ENCODE measurements at regions not wholly inside any gene's neighbourhood (a gene's known extent, or its start where the extent isn't known, plus 50 kb on each side); places are given as distances from the start of the nearest gene placed in this dataset.

DNA sequence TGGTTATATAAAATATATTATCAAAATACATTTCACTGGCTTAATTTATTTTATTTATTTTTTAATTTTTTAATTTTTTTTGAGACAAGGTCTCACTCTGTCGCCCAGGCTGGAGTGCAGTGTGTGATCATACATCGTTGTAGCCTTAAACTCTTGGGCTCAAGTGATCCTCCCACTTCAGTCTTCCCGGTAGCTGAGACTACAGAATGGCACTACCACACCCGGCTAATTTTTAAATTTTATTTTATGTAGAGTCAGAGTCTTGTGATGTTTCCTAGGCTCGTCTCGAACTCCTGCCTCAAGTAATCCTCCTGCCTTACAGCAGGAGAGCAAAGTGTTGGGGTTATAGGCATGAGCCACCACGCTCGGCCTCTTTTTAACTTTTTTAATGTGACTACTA lies 143.8 kb downstream of the CEP135 start:
- DNase-seq, result no peak

DNA sequence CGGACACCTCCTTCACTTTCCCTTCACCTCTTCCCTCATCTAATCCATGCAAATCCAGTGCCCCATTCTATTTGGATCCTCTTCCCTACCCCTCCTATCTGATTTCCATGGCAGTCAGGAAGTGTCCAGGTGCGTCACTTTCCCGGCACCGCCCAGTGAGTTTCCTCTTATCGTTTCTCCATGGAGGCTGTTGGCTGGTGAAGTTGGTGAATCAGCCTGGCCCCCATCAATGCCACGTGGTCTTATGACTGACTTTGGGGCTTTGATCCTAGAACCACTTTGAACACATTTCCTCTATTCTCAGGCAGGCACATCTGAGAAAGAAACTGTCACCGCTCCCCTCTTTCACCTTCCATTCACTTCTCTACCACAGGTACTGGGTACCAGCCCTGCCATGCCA lies 137.8 kb downstream of the CEP135 start:
- no peak for DNase-seq

DNA sequence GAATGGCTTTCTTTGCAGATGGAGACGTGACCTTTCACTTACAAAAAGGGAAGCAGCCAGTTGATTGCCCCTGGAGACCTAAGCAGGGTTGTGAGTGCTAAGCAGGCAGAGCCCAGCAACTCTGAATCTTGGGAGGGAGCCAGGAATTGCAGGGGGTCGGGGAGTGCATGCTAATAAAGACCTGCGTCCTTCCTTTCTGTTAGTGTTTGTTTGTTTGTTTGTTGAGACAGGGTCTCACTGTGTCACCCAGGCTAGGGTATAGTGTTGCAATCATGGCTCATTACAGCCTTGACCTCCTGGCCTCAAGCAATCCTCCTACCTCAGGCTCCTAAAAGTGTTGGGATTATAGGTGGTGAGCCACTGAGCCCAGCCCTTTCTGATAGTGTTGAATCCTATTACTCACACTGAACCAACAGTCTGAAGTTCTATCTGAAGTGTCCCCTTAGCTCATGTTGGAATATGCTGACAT lies 137.4 kb downstream of the CEP135 start:
- DNase-seq, result peak in 3 of 58 donors; percentile 2 to 6 (median 3)

DNA sequence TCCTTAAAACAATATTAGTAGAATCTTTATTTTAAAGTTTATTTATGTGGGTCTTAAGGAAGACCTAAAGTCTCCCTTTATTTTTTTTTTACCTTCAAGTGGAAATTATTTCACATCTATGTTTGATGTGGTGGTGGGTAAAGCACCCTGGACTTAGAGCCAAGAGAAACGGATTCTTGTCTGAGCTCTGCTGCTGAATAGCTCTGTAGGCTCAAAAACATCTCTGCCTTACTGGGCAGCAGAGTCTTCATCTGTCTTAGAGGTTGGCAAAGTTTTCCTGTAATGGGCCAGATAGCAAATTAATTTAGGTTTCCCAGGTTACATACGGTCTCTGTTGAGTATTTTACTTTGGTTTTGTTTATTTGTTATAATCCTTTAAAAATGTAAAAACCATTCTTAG lies 136.5 kb downstream of the CEP135 start:
- no peak for DNase-seq

DNA sequence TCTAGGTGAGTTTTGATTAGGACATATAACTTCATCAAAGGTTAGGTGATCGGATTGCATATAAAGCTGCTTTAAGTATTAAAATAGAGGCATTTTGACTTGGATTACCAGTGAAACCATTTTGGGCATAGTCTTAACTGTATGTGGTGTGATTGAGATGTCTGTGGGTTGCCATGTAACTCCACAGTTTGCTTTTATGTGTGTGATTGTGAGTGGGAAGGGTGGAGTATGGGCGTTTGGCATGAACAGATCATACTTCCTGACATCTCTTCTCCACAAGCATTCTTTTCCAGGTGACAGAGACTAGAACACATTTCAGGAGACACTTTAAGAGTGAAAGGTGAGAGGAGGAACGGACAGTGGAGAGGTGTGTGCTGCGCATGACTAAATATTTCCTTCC lies 136.1 kb downstream of the CEP135 start:
- no peak for DNase-seq

Measured in anterior cingulate cortex (tissue), 58 donors.